ENCODE measurements at regions not wholly inside any gene's neighbourhood (a gene's known extent, or its start where the extent isn't known, plus 50 kb on each side); places are given as distances from the start of the nearest gene placed in this dataset.

GRCh38 chr10:81679291-81679690 lies 195.7 kb upstream of the NRG3 start:
- H3K4me3 ChIP-seq (replicated peaks; ENCODE audit: insufficient read depth, low read length), result no peak overlapping the region
- TF ChIP-seq REST (IDR thresholded peaks at IDR 0.05; ENCODE audit: insufficient replicate concordance, low read depth) (no peak), CTCF (IDR thresholded peaks at IDR 0.05; ENCODE audit: insufficient read depth, low read length) (no peak), GABPA (IDR thresholded peaks at IDR 0.05; ENCODE audit: low read depth) (no peak), SPI1 (IDR thresholded peaks at IDR 0.05; ENCODE audit: borderline replicate concordance, low read depth) (no peak), POLR2AphosphoS5 (IDR thresholded peaks at IDR 0.05; ENCODE audit: low read depth) (no peak)
- H3K27me3 ChIP-seq (ENCODE audit: insufficient read depth, poor library complexity, severe bottlenecking), result no peaks in the 10 kb centered on the region
- DNase-seq (ENCODE audit: low read depth in 1 of 2, low spot score in 1 of 2), result no peak
- H3K27ac ChIP-seq (replicated peaks), result no peak overlapping the region

GRCh38 chr10:81680359-81680758 lies 194.6 kb upstream of the NRG3 start:
- no peak for DNase-seq (ENCODE audit: low read depth in 1 of 2, low spot score in 1 of 2)
- TF ChIP-seq CTCF (IDR thresholded peaks at IDR 0.05; ENCODE audit: insufficient read depth, low read length) (no peak), SPI1 (IDR thresholded peaks at IDR 0.05; ENCODE audit: borderline replicate concordance, low read depth) (no peak), POLR2AphosphoS5 (IDR thresholded peaks at IDR 0.05; ENCODE audit: low read depth) (no peak)

GRCh38 chr10:81688459-81688858 lies 186.5 kb upstream of the NRG3 start:
- H3K27ac ChIP-seq (replicated peaks), result no peak overlapping the region
- no peak for TF ChIP-seq GABPA (IDR thresholded peaks at IDR 0.05; ENCODE audit: low read depth)
- no peak for TF ChIP-seq REST (IDR thresholded peaks at IDR 0.05; ENCODE audit: insufficient replicate concordance, low read depth)
- TF ChIP-seq SPI1 (IDR thresholded peaks at IDR 0.05; ENCODE audit: borderline replicate concordance, low read depth), result no peak
- TF ChIP-seq CTCF (IDR thresholded peaks at IDR 0.05; ENCODE audit: insufficient read depth, low read length), result no peak
- no peak for TF ChIP-seq POLR2AphosphoS5 (IDR thresholded peaks at IDR 0.05; ENCODE audit: low read depth)
- no peak for DNase-seq (ENCODE audit: low read depth in 1 of 2, low spot score in 1 of 2)
- H3K4me3 ChIP-seq (replicated peaks; ENCODE audit: insufficient read depth, low read length), result no peak overlapping the region
- no peaks in the 10 kb centered on the region for H3K27me3 ChIP-seq (ENCODE audit: insufficient read depth, poor library complexity, severe bottlenecking)

More at GRCh38 chr10:81680359-81680758, 194.6 kb upstream of the NRG3 start:
- Histone ChIP-seq H3K27ac (replicated peaks) (no peak overlapping the region), H3K27me3 (ENCODE audit: insufficient read depth, poor library complexity, severe bottlenecking) (no peaks in the 10 kb centered on the region), H3K4me3 (replicated peaks; ENCODE audit: insufficient read depth, low read length) (no peak overlapping the region)

All from HL-60 (cell line).